GM21390 (cell line): ENCODE measurements at regions not wholly inside any gene's neighbourhood (a gene's known extent, or its start where the extent isn't known, plus 50 kb on each side); places are given as distances from the start of the nearest gene placed in this dataset.

Source experiments
- ATAC-seq: cut with Tn5 transposase; IDR thresholded peaks from one replicate; pipeline ENCODE4 v1.9.1; 2021; ENCODE audit not compliant: unreplicated experiment

DNA sequence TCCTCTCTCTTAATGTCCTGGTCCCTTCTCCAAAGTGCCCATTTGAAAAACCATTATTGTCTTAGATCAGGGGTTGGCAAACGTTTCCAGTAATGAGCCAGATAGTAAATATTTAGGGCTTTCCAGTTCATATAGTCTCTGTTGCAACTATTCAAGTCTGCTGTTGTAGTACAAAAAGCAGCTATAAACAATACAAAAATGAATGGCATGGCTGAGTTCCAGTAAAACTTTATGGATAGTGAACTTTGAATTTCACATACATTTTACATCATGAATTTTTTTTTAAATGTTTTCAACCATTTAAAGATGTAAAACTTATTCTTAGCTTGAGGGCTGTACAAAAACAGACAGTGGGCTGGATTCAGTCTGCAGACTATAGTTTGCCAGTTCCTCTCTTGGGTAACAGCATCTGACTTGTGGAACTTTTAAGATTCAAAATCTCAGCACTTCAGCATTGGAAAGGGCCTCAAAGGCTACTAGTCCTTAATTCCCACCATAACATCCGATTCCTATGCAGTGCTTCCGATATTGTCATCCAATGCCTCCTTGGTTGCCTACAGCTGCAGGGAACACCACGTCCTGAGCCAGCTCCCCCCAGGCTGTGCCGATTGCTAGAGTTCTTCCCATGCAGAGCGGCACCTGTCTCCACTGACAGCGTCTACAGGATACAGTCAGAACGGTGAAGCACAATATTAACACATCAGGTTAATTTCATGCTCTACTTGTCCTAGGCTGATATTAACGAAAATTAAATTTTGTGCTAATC is 65.6 kb upstream of the E2F8 start:
- no peak for ATAC-seq

- no peak for ATAC-seq
These were observed 60.6 kb upstream of the E2F8 start for GRCh38 chr11:19301361-19301760.

- no peak for ATAC-seq
These were observed 53.7 kb upstream of the E2F8 start for GRCh38 chr11:19294444-19294843.

DNA sequence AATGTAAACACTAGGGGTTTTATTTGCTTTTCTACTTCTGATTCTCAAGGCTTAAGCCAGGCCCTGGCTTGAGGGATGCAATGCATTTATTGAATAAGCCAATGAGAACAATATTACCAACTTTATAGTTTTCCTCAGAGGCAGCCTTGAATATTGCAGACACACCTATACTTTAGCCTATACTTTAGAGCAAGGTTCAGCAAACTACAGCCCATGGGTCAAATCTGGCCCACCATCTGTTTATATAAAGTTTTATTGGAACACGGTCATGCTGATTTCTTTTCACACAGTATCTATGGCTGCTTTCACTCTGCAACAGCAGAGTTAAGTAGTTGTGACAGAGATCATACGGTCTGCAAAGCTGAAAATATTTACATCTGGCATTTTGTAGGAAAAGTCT is 50.3 kb upstream of the E2F8 start:
- ATAC-seq: no peak
